PFSK-1 (cell line): ENCODE measurements at regions not wholly inside any gene's neighbourhood (a gene's known extent, or its start where the extent isn't known, plus 50 kb on each side); places are given as distances from the start of the nearest gene placed in this dataset.

Experiments
- FOXP2 ChIP-seq: optimal IDR thresholded peaks from 2 replicates; pipeline ENCODE3; 2011; ENCODE audit warnings: borderline replicate concordance, control low read depth, inconsistent platforms; ENCODE audit not compliant: insufficient read depth; ENCODE audit errors: extremely low read length, extremely low read depth
- POLR2AphosphoS5 ChIP-seq: IDR thresholded peaks from 2 replicates; pipeline ENCODE4 v1.6.1; 2012; ENCODE audit warnings: low read depth, mild to moderate bottlenecking, control low read depth, low read length, moderate library complexity
- REST ChIP-seq, 2 experiments: IDR thresholded peaks; 2 replicates each; pipeline versions ENCODE4 v1.6.1 to v1.8.0; 2011 to 2012; ENCODE audit warnings: low read depth in 2 of 2, low read length in 2 of 2, control low read depth in 1 of 2, inconsistent platforms in 1 of 2, mild to moderate bottlenecking in 1 of 2, moderate library complexity in 1 of 2; ENCODE audit not compliant: insufficient read depth in 1 of 2
- SIN3A ChIP-seq: IDR thresholded peaks from 2 replicates; pipeline ENCODE4 v1.6.1; 2012; ENCODE audit warnings: mild to moderate bottlenecking, low read length, moderate library complexity, borderline replicate concordance; ENCODE audit not compliant: insufficient read depth
- TAF1 ChIP-seq: IDR thresholded peaks from 2 replicates; pipeline ENCODE4 v1.6.1; 2012; ENCODE audit warnings: low read length, control low read depth, borderline replicate concordance; ENCODE audit not compliant: insufficient read depth

- TF ChIP-seq REST (IDR thresholded peaks at IDR 0.05; ENCODE audit: insufficient read depth in 1 of 2, low read depth in 2 of 2, low read length in 2 of 2) (no peak), FOXP2 (no peak), SIN3A (no peak), TAF1 (no peak), POLR2AphosphoS5 (no peak)
Observed at GRCh38 chr2:60268032-60268431, 285.4 kb downstream of the BCL11A start.

GRCh38 chr2:60267122-60267521 is 286.3 kb downstream of the BCL11A start:
- TF ChIP-seq TAF1: no peak
- no peak for TF ChIP-seq REST (IDR thresholded peaks at IDR 0.05; ENCODE audit: insufficient read depth in 1 of 2, low read depth in 2 of 2, low read length in 2 of 2)
- TF ChIP-seq FOXP2: no peak
- no peak for TF ChIP-seq SIN3A
- TF ChIP-seq POLR2AphosphoS5: no peak

GRCh38 chr2:60262178-60262577 is 291.3 kb downstream of the BCL11A start:
- no peak for TF ChIP-seq SIN3A
- TF ChIP-seq POLR2AphosphoS5: no peak
- no peak for TF ChIP-seq REST (IDR thresholded peaks at IDR 0.05; ENCODE audit: insufficient read depth in 1 of 2, low read depth in 2 of 2, low read length in 2 of 2)
- TF ChIP-seq FOXP2: no peak
- no peak for TF ChIP-seq TAF1

- no peak for TF ChIP-seq POLR2AphosphoS5
- TF ChIP-seq SIN3A: no peak
- no peak for TF ChIP-seq REST (IDR thresholded peaks at IDR 0.05; ENCODE audit: insufficient read depth in 1 of 2, low read depth in 2 of 2, low read length in 2 of 2)
- no peak for TF ChIP-seq FOXP2
- TF ChIP-seq TAF1: no peak
Observed at GRCh38 chr2:60260639-60261296, 292.7 kb downstream of the BCL11A start.

GRCh38 chr2:60259781-60260180 is 293.7 kb downstream of the BCL11A start:
- TF ChIP-seq TAF1 (no peak), SIN3A (no peak), REST (IDR thresholded peaks at IDR 0.05; ENCODE audit: insufficient read depth in 1 of 2, low read depth in 2 of 2, low read length in 2 of 2) (no peak), FOXP2 (no peak), POLR2AphosphoS5 (no peak)
